TTC549 (cell line): ENCODE measurements at regions not wholly inside any gene's neighbourhood (a gene's known extent, or its start where the extent isn't known, plus 50 kb on each side); places are given as distances from the start of the nearest gene placed in this dataset.

Source experiments
- FAIRE-seq: peaks from 2 replicates; lab custom pipeline; 2012; peaks lifted over from hg19 to GRCh38; lab: Jason Lieb, UNC

DNA sequence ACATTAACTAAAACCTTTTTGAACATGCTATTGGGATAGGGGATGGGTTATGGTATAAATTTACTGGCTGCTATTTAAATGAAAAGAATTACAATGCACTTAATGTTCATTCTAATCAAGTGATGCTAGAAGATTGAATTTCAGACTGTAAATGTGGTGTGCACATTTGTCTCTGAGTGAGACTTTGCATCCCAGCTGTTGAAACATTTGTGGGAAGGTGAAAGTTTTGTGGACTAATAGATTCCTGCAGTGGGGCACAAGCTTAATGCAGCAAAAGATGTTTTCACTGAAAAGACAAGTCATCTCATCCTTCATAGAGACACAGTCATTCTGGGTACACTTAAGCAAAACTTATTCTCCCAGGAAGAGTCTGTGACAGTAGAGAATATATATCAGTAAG is 323.6 kb downstream of the NFIB start:
- FAIRE-seq, result no peak

DNA sequence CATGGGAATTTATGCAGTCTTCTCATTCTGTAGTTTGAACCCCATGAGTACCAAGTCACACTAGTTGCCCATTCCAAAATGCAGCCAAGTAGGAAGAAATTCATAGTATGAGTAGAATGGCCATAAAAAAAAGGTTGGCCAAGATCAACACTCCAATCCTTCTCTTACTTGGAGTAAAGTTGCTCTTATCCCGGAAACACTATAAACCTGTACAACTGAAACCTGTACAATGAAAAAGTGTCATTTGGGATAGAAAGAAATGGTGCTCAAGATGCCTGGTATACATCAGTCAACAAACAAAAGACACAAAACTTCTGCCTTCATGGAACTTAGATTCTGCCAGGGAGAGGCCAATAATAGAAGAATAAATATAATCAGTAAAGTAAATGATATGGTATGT is 325.0 kb downstream of the NFIB start:
- no peak for FAIRE-seq

DNA sequence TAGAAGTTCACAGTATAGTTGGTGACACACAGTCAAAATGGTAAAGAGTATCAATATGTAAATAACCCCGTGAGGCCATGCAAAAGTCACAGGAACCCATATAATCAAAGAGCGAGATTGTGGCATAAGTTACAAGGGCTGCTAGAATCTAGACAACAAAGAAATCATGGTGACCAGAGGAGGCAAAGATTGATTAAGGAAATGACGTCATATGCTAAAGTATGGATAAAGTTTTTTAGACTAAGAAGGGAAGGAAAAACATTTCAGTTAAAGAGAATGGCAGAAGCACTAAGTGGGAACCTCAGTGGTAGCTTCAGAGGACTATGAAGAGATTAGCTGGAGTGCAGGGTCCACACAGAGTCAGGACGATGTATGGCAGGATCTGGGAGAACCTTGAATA is 330.3 kb downstream of the NFIB start:
- no peak for FAIRE-seq

DNA sequence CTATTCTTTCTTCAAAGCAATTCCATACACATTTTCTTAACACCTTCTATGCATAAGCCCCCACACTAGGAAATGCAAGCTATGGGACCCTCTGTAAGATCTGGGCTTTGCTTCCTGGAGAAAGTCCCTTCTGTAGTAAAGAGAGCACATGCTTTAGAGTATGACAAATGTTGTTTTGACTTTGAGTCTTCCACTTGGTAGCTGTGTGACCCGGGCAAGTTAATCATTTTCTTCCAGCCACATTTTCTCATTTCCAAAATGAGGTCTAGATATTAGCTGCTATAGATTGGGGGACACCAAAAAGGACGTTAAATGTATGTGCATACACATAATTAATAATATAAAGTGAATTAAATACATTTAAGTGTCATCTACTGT is 334.0 kb downstream of the NFIB start:
- no peak for FAIRE-seq

DNA sequence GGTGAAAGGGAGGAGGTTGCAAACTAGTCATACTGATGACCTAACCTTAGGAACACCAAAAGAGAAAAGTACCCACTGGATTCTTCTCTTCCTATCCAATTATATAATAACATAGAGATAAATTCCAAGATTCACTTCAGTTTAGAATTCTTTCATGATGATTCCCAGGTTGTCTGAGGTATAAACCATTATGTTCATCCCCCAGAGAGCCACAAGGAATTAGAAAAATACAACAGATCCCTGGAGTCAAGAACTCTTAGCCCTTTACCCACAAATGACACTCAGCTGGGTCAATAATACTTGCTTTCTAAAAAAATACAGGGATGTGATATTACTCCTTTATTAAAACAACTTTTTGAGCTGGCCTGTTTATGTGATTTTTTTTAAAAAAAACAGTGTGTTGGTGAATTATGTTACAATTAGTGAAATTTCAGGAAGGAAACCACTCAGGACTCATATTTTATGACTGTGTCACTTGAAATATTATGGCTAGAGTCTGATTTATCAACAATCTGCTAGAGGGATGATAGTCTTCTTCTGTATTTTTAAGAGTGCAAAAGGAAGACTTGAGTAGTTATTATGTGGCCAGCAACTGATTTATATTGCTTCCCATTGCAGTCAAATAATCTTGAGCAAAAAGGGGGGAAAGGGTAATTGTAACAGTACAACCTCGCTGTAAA is 338.2 kb downstream of the NFIB start:
- no peak for FAIRE-seq

DNA sequence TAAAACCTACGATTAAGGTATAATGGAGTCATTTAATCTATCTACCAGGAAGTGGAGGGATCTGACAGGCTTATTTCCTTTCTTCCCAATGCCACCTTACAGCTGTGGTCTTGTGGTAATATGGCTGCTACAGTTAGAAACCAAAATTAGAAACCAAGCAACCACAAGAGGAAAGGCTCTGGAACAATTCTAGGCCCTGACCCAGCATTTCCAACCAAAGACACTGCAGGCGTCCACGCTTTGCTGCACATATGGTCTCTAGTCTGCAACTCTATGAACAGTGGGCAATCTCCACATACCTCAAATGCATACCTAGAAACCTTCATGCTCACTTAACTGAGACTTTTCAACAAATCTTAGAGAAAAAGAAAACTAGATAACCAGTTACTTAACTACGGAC is 339.1 kb downstream of the NFIB start:
- no peak for FAIRE-seq

DNA sequence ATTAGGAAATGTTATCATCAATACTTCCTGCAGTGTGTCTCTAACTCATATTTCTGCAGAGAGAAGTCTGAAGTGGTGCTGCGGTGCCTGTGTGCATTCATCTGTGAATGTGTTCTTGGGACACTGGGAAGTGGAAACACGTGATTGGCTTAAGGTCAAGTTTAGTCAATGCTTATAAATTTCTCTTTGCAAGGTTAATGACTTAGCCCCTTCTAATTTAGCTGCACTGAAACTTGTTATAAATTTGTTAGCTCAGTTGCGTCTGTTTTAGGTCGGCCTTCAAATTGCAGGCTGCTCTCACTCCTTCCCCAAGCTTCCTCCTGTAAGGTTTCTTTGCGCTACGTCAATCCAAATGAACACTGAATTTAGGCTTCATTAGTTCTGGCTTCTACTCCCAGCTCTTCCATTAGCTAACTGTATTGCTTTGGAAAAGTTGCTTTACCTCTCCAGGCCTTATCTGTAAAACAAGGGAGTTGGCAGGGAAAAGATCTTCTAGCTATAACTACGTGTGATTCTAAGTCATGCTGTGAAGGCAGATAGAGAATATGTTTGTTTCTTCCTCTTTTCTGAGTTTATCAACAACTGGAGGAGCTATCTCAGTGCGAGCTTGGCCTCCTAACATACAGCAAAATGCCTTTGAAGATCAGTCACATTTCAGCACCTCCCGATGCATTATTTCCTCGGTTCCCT is 341.8 kb downstream of the NFIB start:
- no peak for FAIRE-seq

DNA sequence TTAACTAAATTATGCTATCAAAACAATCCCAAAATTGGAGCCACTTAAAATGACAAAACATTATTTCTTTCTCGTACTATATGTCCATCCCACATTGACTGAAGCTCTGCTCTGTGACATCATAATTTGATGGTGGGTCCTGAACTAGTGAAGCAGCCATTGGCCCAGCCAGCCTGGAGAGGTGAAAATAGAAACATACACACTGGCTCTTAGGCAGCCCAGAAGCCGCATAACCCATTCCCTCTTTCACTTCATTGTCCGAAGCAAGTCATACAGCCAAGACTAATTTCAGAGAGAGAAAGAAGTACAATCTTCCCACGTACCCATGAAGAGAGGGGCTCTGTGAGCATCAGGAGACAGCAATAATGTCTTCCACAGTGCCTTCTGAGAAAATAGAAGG is 342.5 kb downstream of the NFIB start:
- FAIRE-seq, result no peak

DNA sequence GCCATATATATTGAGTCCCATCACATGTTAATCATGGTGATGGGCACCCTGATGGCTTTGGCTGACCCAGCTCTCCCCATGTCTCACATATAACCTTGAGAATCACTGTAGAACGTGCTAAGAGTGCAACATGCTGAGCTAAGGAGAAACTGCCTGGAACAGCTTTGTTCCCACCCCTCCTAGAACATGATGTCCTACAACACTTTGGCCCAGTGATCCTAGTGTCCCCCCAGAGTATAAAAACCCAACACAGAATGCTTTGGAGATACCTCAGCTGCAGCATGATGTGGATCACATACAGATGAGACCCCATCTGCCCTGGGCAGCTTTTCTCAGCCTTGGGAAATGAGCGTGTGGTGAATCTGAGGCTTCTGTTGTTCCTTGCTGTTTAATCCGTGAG is 343.5 kb downstream of the NFIB start:
- no peak for FAIRE-seq

DNA sequence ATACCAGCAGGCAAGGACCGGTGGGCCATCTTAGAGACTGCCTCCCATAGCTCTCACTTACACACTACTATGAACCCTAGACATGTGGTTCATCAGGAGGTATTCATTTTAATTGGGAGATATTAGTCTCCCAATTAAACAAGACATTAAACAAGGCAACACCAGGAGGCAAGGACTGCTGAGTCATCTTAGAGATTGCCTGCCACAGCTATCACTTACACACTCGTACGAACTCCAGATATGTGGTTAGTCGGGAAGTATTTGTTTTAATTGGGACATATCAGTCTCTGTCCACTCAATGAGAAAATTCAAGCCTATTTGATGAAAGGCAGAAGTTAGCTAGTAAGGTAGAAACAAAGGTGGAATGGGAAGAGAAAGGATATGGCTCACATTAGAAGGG is 343.9 kb downstream of the NFIB start:
- no peak for FAIRE-seq

DNA sequence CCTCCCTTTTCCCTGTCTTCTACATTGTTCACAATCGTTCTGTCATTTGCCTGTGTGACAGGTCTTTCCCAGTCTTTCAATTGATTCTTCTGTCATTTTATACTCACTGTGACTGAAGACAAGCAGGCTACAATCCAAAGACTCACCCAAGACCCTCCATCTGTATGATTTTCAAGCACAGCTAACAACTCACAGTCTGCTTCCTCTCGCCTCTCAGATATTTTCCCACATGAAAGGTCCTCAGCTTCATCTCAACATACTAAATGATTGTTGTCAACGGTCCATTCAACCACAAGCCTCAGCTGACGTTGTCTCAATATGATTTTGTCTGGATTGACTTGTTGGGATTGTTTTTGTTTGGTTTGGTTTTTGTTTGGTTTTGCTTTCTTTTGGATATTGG is 346.5 kb downstream of the NFIB start:
- no peak for FAIRE-seq

DNA sequence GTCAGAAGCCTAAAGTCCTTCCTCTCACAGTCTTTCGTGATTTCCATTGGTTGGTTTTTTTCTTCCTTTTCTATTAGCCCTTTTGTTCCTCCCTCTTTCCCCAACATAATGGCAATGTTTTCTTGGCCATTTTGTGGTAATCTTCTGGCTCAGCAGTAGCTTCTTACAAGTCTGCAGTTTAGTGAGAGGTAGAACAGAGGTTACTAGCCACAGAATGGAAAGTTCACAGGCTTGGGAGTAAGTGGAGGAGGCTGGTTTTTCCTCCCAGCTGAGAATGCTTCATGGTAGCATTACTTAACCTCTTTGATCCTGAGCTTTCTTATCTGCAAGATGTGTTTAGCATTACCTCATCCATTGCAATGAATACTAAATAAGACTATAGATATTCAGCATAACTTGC is 346.9 kb downstream of the NFIB start:
- no peak for FAIRE-seq

DNA sequence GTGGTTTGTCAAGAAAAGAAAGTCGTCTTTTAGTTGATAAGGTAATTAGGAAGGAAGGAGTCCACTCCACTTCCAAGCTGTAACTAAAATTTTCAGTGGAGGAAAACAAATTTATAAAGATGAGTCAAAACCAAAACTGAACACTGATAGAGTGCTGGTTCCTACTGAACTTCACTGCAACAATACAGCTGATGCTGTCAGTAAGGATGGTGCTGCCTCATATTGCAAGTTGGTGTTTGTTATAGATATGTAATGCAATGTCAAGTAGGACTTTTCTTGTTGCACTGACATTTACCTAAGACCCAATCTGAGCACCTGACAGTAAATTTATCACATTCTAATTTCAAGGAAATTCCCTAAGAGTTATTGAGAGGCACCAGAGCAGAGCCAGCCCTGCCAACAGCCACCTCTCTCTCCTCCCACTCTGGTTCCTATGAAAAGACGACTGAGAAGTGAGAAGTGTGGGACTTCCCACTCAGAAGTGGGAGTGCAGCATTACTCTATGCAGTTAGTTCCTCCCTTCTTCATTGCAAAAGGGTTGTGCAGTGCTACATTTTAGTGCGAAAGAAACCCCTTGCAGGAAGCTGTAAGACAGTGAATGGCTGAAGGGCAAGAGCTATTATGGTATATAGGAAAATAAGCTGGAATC is 350.8 kb downstream of the NFIB start:
- no peak for FAIRE-seq

DNA sequence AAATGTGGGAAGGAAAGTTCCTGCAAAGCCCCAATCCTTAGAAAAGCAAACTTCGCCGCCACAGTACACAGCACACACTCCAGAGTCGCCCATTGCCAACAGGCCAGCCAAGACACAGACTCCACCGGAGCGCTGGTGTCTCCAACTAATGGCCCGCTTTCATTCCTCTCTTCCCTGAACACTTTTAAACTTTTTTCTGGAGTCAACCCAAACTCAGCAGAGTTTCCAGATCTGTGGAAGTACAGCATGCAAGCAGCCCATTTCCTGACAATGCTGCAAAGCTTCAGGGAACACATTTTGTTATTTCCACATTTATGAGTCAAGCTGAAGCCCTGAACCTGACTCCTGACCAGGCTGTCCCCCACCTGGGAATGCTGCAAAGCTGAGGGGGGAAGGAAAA is 351.9 kb downstream of the NFIB start:
- FAIRE-seq, result no peak

DNA sequence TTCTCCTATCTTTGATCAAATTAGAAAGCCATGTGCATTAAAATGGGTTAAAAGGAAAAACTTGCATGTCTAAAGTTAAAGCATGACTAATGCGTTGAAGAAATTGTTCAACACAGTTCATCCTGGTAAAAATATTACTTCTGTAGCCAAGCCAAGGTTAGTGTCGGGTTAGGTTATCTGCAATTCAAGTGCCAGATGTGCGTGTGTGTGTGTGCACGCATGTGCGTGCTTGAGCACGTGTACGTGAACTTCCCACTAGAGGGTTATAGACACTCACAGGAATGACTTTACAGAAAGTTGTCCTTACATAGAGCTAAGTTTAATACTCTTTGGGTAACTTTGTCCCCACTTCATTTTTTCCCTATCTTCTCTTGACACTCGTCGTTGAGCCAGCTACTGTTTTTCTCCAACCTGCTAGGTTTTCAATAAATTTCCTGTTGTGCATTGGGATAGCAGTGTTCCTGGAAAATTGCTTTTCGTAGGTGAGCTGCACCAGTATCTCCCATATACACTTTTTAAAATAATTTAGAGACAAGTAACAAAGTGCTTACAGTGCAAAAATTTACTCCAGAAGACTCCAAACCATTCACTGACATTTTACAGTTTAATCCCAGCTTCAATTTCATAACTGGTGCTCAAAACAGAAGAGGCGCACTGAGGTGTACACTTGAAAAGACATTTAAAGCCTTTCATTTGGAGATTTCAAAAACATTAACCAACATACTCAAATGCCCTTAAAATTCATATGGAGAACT is 353.8 kb downstream of the NFIB start:
- no peak for FAIRE-seq

DNA sequence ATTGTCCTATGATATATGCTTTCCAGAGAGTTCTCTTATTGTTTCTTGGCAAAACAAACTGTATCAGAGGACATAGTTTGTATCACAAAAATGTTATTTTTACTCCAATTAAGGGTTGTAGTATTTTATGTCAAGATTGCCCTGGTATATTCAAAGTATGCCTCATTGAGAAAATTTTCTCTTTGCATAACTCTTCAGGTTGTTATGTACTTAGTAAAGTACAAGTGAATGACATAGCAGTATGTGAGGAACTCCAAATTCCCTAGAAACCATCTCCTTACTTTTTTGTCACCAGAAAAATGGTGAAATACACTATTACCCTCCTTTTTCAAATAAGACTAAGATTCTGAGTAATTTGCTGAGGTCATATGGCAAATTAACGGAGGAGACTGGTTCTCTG is 355.3 kb downstream of the NFIB start:
- no peak for FAIRE-seq

DNA sequence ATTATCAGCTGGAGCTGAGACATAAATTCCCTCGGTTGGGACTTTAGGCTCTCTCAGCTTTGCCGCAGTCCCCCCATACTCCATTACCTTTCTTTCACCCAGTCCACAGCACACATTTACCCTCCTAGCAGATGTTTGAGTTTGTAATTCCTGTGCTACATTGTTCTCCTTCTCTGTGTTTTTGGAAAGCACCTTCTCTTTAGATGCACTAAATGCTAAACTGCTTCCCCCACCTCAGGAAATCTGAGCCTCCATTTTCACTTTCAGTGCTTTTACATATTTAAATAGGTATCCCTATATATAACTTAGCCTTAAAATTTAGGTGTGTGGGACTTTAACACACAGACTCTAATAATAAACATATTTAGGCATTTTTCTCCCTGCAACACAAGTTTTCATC is 356.9 kb downstream of the NFIB start:
- FAIRE-seq, result no peak

DNA sequence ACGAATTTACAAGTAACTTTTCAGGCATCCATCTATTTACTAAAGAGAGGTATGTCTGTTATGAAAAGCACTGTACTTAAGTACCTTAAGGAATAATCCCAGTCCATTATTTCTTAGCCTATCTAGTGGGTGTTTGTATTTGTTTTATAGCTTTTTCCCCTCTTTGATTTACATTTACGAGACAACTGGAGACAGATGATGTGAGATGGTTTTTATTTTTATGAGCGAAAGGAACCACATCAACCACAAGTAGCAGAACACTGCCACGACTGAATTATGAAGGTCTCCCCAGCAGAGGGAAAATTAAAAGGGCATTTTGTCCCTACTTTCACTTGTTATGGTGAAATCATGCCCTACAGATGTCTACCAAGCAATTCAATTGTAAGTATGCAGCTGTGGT is 357.8 kb downstream of the NFIB start:
- no peak for FAIRE-seq

DNA sequence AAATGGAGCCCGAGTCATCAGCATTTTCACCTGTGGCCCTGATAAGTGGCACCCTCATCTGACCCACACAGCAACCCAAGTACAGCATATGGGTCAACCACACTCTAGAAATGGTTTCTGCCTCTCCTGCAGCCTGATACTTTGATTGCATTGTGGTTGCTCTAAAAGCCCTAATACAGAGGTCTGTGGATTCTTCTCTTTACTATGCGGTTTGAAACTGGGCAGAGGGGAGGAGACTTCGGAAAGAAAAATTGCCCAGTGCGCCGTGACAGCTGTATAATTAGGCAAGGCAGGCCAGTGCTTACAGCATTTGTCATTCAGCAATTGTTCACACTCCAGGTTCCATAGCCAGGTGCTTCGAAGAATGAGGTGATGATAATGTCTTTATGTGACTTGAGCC is 361.0 kb downstream of the NFIB start:
- no peak for FAIRE-seq

DNA sequence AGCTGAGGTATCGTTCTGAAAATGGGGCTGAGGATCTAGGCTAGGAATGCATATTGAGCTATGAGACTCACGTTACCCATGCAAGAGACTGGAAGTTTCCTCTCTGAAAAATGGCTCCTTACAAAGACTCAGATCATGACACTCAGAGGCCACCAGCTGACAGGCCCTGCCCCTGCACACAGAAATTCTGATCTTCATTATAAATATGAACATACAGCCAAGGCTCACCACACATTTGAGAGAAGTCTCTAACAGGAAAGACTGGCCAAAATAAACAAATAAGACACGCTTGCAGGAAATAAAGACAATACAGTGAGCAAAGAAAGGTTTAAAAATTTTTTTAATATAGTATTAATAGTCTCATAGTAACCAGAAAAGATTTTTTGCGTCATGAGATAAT is 365.9 kb downstream of the NFIB start:
- no peak for FAIRE-seq

DNA sequence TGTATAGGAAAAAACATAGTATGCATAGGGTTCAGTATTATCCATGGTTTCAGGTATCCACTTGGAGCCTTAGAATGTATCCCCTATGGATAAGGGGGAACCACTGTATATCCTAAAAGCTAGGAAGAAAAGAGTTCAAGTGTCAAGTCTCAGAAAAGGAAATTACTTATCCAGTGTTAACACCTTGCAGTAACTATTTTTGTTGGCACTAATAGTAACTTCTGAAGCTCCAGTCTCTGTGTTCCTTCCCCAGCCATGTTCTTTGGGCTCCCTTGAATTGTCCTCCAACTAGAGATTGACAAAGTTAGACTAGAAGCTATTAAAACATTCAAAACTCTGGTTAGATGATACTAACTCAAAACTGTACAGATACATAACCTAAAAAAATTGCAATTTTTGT is 370.8 kb downstream of the NFIB start:
- no peak for FAIRE-seq

DNA sequence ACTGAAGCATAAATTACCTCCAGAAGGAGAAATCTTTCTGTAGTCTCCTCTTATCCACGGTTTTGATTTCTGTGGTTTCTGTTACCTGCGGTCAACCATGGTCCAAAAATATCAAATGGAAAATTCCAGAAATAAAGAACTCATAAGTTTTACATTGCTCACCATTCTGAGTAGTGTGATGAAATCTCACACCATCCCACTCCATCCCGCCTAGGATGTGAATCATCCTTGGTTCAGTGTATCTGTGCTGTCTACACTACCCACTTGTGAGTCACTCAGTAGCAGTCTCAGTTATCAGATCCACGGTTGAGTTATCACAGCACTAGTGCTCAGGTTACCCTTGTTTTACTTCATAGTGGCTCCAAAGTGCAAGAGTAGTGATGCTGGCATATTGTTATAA is 371.2 kb downstream of the NFIB start:
- no peak for FAIRE-seq

DNA sequence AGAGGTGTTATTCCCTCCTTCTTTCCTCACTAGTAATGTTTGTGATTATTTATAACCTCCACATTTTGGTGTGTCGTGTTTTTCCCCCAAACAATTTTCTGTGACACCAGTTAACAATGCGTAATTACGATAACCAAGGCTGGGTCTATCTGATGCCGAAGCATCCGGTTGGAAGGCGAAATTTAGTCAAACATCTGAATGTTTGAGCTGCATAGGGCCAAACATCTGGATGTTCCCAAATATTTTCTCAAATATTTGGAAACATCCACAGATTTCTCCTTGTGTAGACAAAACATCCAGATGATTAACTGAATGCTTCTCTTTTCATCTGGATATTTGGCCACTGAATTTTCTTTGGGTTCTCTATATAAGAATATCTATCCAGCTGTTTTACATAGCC is 371.7 kb downstream of the NFIB start:
- no peak for FAIRE-seq
